ENCODE measurements at regions not wholly inside any gene's neighbourhood (a gene's known extent, or its start where the extent isn't known, plus 50 kb on each side); places are given as distances from the start of the nearest gene placed in this dataset.

DNA sequence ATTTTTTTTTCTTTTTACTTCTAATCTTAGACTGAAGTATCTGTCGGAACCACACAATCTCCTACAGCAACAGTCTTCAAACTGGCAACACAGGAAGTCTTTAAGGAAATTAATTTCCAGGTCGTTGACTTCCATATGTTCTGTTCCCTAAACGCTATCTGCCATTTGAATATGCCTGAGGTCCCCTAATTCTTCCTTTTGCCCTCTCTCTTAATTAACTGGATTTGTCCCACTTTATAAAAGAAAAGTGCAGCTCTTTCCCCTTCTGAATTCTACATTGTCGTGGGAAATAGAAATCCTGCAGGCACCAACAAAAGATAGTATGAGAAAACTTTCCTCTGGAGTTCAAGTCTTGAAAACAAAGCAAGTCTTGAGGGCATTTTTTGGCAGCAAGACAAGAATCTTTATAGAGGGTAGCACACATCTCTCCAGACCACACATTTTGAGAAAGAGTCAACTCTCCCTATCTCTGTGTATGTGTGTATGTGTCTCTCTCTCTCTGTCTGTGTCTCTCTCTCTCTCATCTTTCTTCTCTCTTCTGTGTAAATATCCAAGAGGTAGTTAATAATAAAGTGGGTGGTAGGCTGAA lies 879.8 kb downstream of the SOCS6 start:
- no peak overlapping the region for H2BK5ac ChIP-seq (ENCODE audit: low read length)
- H3K4me1 ChIP-seq (ENCODE audit: control insufficient read depth, low read depth, low read length) = no peaks in the 10 kb centered on the region
- H3K23ac ChIP-seq (ENCODE audit: low read length) = no peak overlapping the region
- no peak overlapping the region for H4K8ac ChIP-seq (ENCODE audit: low read depth, low read length)
- H3K27me3 ChIP-seq (ENCODE audit: insufficient read depth, low read length, poor library complexity) = no peaks in the 10 kb centered on the region
- no peak overlapping the region for H3K18ac ChIP-seq (ENCODE audit: low read length)
- H3K79me1 ChIP-seq (ENCODE audit: low read length) = no peaks in the 10 kb centered on the region
- no peaks in the 10 kb centered on the region for H3K36me3 ChIP-seq (ENCODE audit: control insufficient read depth, insufficient read depth, low read length)
- H3K4me3 ChIP-seq (ENCODE audit: low read length) = no peak overlapping the region
- no peak overlapping the region for H3K9ac ChIP-seq (ENCODE audit: low read length)
- no peak overlapping the region for H2BK15ac ChIP-seq (replicated peaks; ENCODE audit: low read depth)
- no peak overlapping the region for H4K5ac ChIP-seq (ENCODE audit: low read length)
- H2AK5ac ChIP-seq (ENCODE audit: low read length) = no peak overlapping the region
- no peak overlapping the region for H3K4me2 ChIP-seq (ENCODE audit: low read length)
- no peak overlapping the region for H3K56ac ChIP-seq (ENCODE audit: low read length)
- H3K27ac ChIP-seq (ENCODE audit: low read depth, low read length) = no peak overlapping the region
- H3K4ac ChIP-seq (ENCODE audit: low read depth, low read length) = no peak overlapping the region
- no peak overlapping the region for H2BK120ac ChIP-seq (ENCODE audit: low read depth, low read length)
- no CpG with 5 or more reads among the region's 4 CpGs for WGBS (ENCODE audit: extremely low coverage, insufficient coverage, low lambda C conversion rate)
- no peak for DNase-seq
- no peaks in the 10 kb centered on the region for H3K79me2 ChIP-seq (ENCODE audit: control insufficient read depth, insufficient read depth, low read length)

DNA sequence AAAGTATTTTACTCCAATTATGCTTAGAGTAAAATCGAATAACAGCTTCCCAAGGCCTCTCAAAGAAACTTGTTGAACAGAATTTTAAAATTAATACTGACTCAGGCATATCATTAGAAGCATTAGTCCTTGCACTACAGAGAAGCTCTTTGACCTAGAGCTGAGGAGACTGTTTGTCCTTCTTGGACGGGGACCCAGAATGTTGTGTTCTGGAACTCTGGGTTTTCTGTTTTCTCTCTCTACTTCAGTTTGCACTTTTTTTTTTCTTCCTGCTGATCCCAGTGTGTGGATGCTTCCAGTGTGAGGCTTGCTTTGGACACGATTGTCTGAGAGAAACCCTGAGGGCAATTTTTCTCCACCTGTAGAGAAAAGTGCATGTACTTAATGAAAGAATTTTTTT lies 847.6 kb downstream of the SOCS6 start:
- H2BK5ac ChIP-seq (ENCODE audit: low read length) = no peak overlapping the region
- H3K4ac ChIP-seq (ENCODE audit: low read depth, low read length) = no peak overlapping the region
- H3K27me3 ChIP-seq (ENCODE audit: insufficient read depth, low read length, poor library complexity) = no peaks in the 10 kb centered on the region
- no CpG with 5 or more reads among the region's 3 CpGs for WGBS (ENCODE audit: extremely low coverage, insufficient coverage, low lambda C conversion rate)
- H3K36me3 ChIP-seq (ENCODE audit: control insufficient read depth, insufficient read depth, low read length) = no peaks in the 10 kb centered on the region
- no peak overlapping the region for H2BK15ac ChIP-seq (replicated peaks; ENCODE audit: low read depth)
- no peak for DNase-seq
- H3K4me1 ChIP-seq (ENCODE audit: control insufficient read depth, low read depth, low read length) = no peaks in the 10 kb centered on the region
- H3K27ac ChIP-seq (ENCODE audit: low read depth, low read length) = no peak overlapping the region
- H4K5ac ChIP-seq (ENCODE audit: low read length) = no peak overlapping the region
- no peak overlapping the region for H3K4me3 ChIP-seq (ENCODE audit: low read length)
- H3K9ac ChIP-seq (ENCODE audit: low read length) = no peak overlapping the region
- no peaks in the 10 kb centered on the region for H3K79me1 ChIP-seq (ENCODE audit: low read length)
- H4K8ac ChIP-seq (ENCODE audit: low read depth, low read length) = no peak overlapping the region
- H3K4me2 ChIP-seq (ENCODE audit: low read length) = no peak overlapping the region
- H2AK5ac ChIP-seq (ENCODE audit: low read length) = no peak overlapping the region
- H3K18ac ChIP-seq (ENCODE audit: low read length) = no peak overlapping the region
- no peak overlapping the region for H2BK120ac ChIP-seq (ENCODE audit: low read depth, low read length)
- no peak overlapping the region for H3K23ac ChIP-seq (ENCODE audit: low read length)
- no peak overlapping the region for H3K56ac ChIP-seq (ENCODE audit: low read length)
- no peaks in the 10 kb centered on the region for H3K79me2 ChIP-seq (ENCODE audit: control insufficient read depth, insufficient read depth, low read length)

DNA sequence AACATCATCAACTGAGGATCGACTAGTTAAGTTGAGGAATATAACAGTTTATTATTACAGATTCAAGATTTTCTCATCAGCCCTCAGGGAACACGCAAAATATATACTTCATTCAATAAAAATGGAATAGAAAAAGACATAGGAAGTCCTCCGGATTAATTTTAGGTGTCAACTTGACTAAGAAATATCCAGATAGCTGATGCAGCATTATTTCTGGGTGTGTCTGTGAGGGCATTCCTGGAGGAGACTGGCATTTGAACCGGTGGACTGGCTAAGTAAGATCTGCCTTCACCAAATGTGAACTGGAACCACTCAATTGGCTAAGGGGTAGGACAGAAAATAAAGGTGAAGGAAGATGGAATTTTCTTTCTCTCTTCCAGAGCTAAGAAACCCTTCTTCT lies 845.3 kb downstream of the SOCS6 start:
- H3K23ac ChIP-seq (ENCODE audit: low read length) = no peak overlapping the region
- H4K5ac ChIP-seq (ENCODE audit: low read length) = no peak overlapping the region
- no peaks in the 10 kb centered on the region for H3K79me2 ChIP-seq (ENCODE audit: control insufficient read depth, insufficient read depth, low read length)
- no peak overlapping the region for H3K56ac ChIP-seq (ENCODE audit: low read length)
- DNase-seq = no peak
- no peak overlapping the region for H2BK15ac ChIP-seq (replicated peaks; ENCODE audit: low read depth)
- H3K4ac ChIP-seq (ENCODE audit: low read depth, low read length) = no peak overlapping the region
- no peak overlapping the region for H3K9ac ChIP-seq (ENCODE audit: low read length)
- H3K4me1 ChIP-seq (ENCODE audit: control insufficient read depth, low read depth, low read length) = no peaks in the 10 kb centered on the region
- no peaks in the 10 kb centered on the region for H3K27me3 ChIP-seq (ENCODE audit: insufficient read depth, low read length, poor library complexity)
- no peaks in the 10 kb centered on the region for H3K79me1 ChIP-seq (ENCODE audit: low read length)
- no peak overlapping the region for H3K4me2 ChIP-seq (ENCODE audit: low read length)
- no peak overlapping the region for H3K18ac ChIP-seq (ENCODE audit: low read length)
- no peaks in the 10 kb centered on the region for H3K36me3 ChIP-seq (ENCODE audit: control insufficient read depth, insufficient read depth, low read length)
- no peak overlapping the region for H2BK5ac ChIP-seq (ENCODE audit: low read length)
- WGBS (ENCODE audit: extremely low coverage, insufficient coverage, low lambda C conversion rate) = no CpG with 5 or more reads among the region's 4 CpGs
- H2AK5ac ChIP-seq (ENCODE audit: low read length) = no peak overlapping the region
- no peak overlapping the region for H2BK120ac ChIP-seq (ENCODE audit: low read depth, low read length)
- no peak overlapping the region for H4K8ac ChIP-seq (ENCODE audit: low read depth, low read length)
- H3K27ac ChIP-seq (ENCODE audit: low read depth, low read length) = no peak overlapping the region
- no peak overlapping the region for H3K4me3 ChIP-seq (ENCODE audit: low read length)

DNA sequence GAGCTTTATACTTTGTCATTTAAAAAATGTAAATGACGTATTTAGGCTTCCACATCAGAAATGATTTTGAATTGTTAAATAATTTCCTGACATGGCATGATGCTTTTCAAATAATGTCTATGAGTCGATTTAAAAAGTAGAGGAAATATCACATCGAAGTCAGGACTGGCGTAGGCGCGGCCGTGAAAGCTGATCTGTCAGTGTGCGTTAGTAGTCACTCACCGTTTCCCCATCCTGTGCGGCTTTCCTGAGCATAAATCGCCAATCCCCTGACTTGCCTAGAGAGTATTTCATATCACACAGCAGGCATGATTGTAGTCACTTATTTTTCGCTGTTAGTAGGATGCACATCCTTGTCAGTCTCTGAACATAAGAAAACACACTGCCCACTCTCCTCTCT lies 843.1 kb downstream of the SOCS6 start:
- H3K4me2 ChIP-seq (ENCODE audit: low read length) = no peak overlapping the region
- H3K27ac ChIP-seq (ENCODE audit: low read depth, low read length) = no peak overlapping the region
- no peak overlapping the region for H2AK5ac ChIP-seq (ENCODE audit: low read length)
- no peak overlapping the region for H2BK15ac ChIP-seq (replicated peaks; ENCODE audit: low read depth)
- no peak overlapping the region for H3K9ac ChIP-seq (ENCODE audit: low read length)
- no peak overlapping the region for H3K56ac ChIP-seq (ENCODE audit: low read length)
- H3K18ac ChIP-seq (ENCODE audit: low read length) = no peak overlapping the region
- no peak for DNase-seq
- WGBS (ENCODE audit: extremely low coverage, insufficient coverage, low lambda C conversion rate) = no CpG with 5 or more reads among the region's 12 CpGs
- H2BK120ac ChIP-seq (ENCODE audit: low read depth, low read length) = no peak overlapping the region
- H2BK5ac ChIP-seq (ENCODE audit: low read length) = no peak overlapping the region
- H3K4me1 ChIP-seq (ENCODE audit: control insufficient read depth, low read depth, low read length) = no peaks in the 10 kb centered on the region
- no peaks in the 10 kb centered on the region for H3K27me3 ChIP-seq (ENCODE audit: insufficient read depth, low read length, poor library complexity)
- H3K79me1 ChIP-seq (ENCODE audit: low read length) = no peaks in the 10 kb centered on the region
- no peak overlapping the region for H4K8ac ChIP-seq (ENCODE audit: low read depth, low read length)
- no peak overlapping the region for H3K23ac ChIP-seq (ENCODE audit: low read length)
- no peaks in the 10 kb centered on the region for H3K36me3 ChIP-seq (ENCODE audit: control insufficient read depth, insufficient read depth, low read length)
- H3K79me2 ChIP-seq (ENCODE audit: control insufficient read depth, insufficient read depth, low read length) = no peaks in the 10 kb centered on the region
- no peak overlapping the region for H3K4me3 ChIP-seq (ENCODE audit: low read length)
- H3K4ac ChIP-seq (ENCODE audit: low read depth, low read length) = no peak overlapping the region
- H4K5ac ChIP-seq (ENCODE audit: low read length) = no peak overlapping the region

DNA sequence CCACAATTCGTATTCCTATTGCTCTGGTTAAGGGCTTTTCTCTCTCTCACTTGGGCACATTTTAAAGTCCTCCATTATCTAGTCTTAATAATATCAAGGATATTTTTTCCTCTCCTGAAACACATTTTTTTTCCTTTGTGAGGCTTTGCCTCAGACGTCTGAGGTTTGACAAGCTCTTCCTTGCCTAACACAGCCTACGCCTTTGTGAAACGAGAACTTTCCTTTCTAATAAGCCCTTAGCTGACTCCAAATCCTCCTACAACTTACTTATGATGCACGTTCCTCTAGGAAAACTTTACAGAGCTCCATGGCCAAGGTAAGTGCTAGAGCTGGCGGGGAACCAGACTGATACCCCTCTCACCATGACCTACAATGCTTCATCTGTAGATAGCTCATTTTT lies 841.5 kb downstream of the SOCS6 start:
- Histone ChIP-seq H3K27ac (ENCODE audit: low read depth, low read length) (no peak overlapping the region), H3K4me3 (ENCODE audit: low read length) (no peak overlapping the region), H2BK15ac (replicated peaks; ENCODE audit: low read depth) (no peak overlapping the region), H2BK120ac (ENCODE audit: low read depth, low read length) (no peak overlapping the region), H3K27me3 (ENCODE audit: insufficient read depth, low read length, poor library complexity) (no peaks in the 10 kb centered on the region), H3K4ac (ENCODE audit: low read depth, low read length) (no peak overlapping the region), H2BK5ac (ENCODE audit: low read length) (no peak overlapping the region), H4K8ac (ENCODE audit: low read depth, low read length) (no peak overlapping the region), H3K9ac (ENCODE audit: low read length) (no peak overlapping the region), H3K36me3 (ENCODE audit: control insufficient read depth, insufficient read depth, low read length) (no peaks in the 10 kb centered on the region), H3K56ac (ENCODE audit: low read length) (no peak overlapping the region), H4K5ac (ENCODE audit: low read length) (no peak overlapping the region), H3K18ac (ENCODE audit: low read length) (no peak overlapping the region), H3K4me1 (ENCODE audit: control insufficient read depth, low read depth, low read length) (no peaks in the 10 kb centered on the region), H3K79me2 (ENCODE audit: control insufficient read depth, insufficient read depth, low read length) (no peaks in the 10 kb centered on the region), H3K23ac (ENCODE audit: low read length) (no peak overlapping the region), H2AK5ac (ENCODE audit: low read length) (no peak overlapping the region), H3K4me2 (ENCODE audit: low read length) (no peak overlapping the region), H3K79me1 (ENCODE audit: low read length) (no peaks in the 10 kb centered on the region)
- no CpG with 5 or more reads among the region's 6 CpGs for WGBS (ENCODE audit: extremely low coverage, insufficient coverage, low lambda C conversion rate)
- DNase-seq = no peak

DNA sequence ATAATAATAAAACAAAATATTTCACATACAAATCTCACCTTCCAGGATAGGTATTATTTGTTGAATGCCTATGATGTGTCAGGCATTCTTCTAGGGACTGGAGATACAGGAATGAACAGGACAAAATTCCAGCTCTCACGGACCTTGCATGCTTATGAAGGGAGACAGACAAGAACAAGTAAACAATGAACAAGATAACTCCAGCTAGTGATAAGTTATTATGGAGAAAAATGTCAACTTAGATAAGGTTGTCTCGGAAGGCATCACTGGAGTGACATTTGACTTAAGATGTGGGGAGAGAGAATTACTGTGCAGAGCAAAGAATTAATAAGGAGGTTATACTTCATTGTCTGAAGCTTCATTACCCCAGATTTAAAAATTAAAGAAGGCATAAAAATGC lies 836.7 kb downstream of the SOCS6 start:
- no CpG with 5 or more reads among the region's 2 CpGs for WGBS (ENCODE audit: extremely low coverage, insufficient coverage, low lambda C conversion rate)
- Histone ChIP-seq H3K4me2 (ENCODE audit: low read length) (no peak overlapping the region), H4K8ac (ENCODE audit: low read depth, low read length) (no peak overlapping the region), H3K79me2 (ENCODE audit: control insufficient read depth, insufficient read depth, low read length) (no peaks in the 10 kb centered on the region), H2BK15ac (replicated peaks; ENCODE audit: low read depth) (no peak overlapping the region), H3K79me1 (ENCODE audit: low read length) (no peaks in the 10 kb centered on the region), H3K18ac (ENCODE audit: low read length) (no peak overlapping the region), H3K27me3 (ENCODE audit: insufficient read depth, low read length, poor library complexity) (no peaks in the 10 kb centered on the region), H3K4me3 (ENCODE audit: low read length) (no peak overlapping the region), H4K5ac (ENCODE audit: low read length) (no peak overlapping the region), H3K56ac (ENCODE audit: low read length) (no peak overlapping the region), H3K4me1 (ENCODE audit: control insufficient read depth, low read depth, low read length) (no peaks in the 10 kb centered on the region), H3K9ac (ENCODE audit: low read length) (no peak overlapping the region), H2BK120ac (ENCODE audit: low read depth, low read length) (no peak overlapping the region), H3K23ac (ENCODE audit: low read length) (no peak overlapping the region), H3K4ac (ENCODE audit: low read depth, low read length) (no peak overlapping the region), H2BK5ac (ENCODE audit: low read length) (no peak overlapping the region), H3K27ac (ENCODE audit: low read depth, low read length) (no peak overlapping the region), H2AK5ac (ENCODE audit: low read length) (no peak overlapping the region), H3K36me3 (ENCODE audit: control insufficient read depth, insufficient read depth, low read length) (no peaks in the 10 kb centered on the region)
- no peak for DNase-seq
